ENCODE measurements at regions not wholly inside any gene's neighbourhood (a gene's known extent, or its start where the extent isn't known, plus 50 kb on each side); places are given as distances from the start of the nearest gene placed in this dataset.
"Not testable (repeated sequence)": the region's sequence is repeated elsewhere in the genome, so short reads cannot be mapped to it uniquely, and the experiment has no call there.

DNA sequence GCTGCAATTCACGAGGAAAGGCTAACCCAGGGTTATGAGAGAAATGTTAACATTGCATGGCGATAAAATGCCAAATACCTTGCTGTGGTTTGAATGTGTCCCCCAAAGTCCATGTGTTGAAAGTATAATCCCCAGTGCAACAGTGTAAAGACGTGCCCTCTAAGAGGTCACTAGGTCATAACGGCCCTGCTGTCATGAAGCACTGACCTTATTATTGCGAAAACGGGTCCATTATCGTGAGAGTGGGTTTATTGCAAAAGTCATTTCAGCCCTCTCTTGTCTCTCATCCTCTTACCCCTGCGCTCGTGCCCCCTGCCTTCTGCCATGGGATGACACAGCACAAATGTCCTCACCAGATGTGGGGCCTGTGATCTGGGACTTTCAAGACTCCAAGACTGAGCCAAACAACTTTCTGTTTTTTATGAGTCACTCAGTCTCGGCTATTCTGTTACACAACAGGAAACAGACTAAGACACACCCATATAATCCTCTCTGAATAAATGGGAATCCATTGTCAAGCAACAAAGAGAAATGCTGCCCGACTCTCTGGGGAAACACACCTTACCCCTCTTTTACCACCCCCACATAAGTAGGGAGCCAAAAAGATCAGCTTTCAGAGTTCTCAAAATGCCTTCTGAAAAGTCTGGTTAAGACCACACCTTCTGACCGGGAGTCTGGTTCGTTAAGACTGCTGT, 73.1 kb upstream of the UCN3 start:
- TF ChIP-seq, protein P1, sequence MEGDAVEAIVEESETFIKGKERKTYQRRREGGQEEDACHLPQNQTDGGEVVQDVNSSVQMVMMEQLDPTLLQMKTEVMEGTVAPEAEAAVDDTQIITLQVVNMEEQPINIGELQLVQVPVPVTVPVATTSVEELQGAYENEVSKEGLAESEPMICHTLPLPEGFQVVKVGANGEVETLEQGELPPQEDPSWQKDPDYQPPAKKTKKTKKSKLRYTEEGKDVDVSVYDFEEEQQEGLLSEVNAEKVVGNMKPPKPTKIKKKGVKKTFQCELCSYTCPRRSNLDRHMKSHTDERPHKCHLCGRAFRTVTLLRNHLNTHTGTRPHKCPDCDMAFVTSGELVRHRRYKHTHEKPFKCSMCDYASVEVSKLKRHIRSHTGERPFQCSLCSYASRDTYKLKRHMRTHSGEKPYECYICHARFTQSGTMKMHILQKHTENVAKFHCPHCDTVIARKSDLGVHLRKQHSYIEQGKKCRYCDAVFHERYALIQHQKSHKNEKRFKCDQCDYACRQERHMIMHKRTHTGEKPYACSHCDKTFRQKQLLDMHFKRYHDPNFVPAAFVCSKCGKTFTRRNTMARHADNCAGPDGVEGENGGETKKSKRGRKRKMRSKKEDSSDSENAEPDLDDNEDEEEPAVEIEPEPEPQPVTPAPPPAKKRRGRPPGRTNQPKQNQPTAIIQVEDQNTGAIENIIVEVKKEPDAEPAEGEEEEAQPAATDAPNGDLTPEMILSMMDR (IDR thresholded peaks at IDR 0.05): no peak
- intact Hi-C loops (cut with DNase I): no loop called here
- peak overlapping the region; percentile 15 for H3K4me3 ChIP-seq
- H3K4me1 ChIP-seq: peaks cover 17% of the 10 kb centered on the region
- DNase-seq: peak; percentile 75
- H3K27ac ChIP-seq: peak overlapping the region; percentile 72
- H3K27me3 ChIP-seq: no peaks in the 10 kb centered on the region
- peak; percentile 85 for ATAC-seq
- H3K9me3 ChIP-seq: no peaks in the 10 kb centered on the region
- no peaks in the 10 kb centered on the region for H3K36me3 ChIP-seq

DNA sequence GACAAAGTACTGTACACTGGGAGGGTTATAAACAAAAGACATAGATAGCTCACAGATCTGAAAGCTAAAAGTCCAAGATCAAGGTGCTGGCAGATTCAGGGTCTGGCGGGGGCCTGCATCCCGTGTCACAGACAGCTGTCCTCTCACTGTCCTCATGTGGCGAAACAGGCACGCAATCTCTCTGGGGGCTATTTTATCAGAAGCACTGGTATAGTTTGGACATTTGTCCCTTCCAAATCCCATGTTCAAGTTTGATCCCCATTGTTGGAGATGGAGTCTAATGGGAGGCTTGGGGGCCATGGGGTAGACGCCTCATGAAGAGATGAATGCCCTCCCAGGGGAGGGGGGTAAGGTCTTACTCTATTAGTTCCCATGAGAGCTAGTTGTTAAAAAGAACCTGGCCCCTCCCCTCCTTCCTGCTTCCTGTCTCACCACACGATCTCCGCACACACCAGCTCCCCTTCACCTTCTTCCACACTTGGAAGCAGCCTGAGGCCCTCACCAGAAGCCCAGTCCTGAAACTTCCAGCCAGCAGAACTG, 72.5 kb upstream of the UCN3 start:
- H3K4me1 ChIP-seq: peaks cover 17% of the 10 kb centered on the region
- TF ChIP-seq, protein P1 (IDR thresholded peaks at IDR 0.05): no peak
- peak overlapping the region; percentile 72 for H3K27ac ChIP-seq
- no peaks in the 10 kb centered on the region for H3K36me3 ChIP-seq
- intact Hi-C loops (cut with DNase I): no loop called here
- H3K4me3 ChIP-seq: peak overlapping the region; percentile 15
- DNase-seq (no peak), ATAC-seq (peak; percentile 2)
- H3K9me3 ChIP-seq: no peaks in the 10 kb centered on the region
- no peaks in the 10 kb centered on the region for H3K27me3 ChIP-seq

DNA sequence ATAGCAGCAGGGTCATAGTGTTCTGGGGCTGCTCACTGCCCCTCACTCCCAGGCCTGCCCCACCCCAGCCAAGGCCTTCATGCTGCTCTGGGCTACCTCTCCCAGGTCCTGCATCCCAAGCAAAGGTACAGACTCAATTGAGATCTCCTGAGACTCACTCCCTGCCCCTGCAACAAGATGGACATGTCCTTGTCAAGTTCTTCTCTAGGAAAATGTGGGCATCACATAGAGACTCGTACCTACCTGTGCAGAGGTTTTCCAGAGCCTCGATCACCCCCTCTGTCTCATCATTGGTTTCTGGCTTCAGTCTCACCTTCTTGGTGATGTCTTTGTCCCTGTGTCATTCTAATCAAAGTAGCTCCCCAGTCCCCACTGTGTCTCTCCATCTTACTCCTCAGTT, 71.8 kb upstream of the UCN3 start:
- H3K27me3 ChIP-seq; intact Hi-C loops (cut with DNase I); H3K27ac ChIP-seq; ATAC-seq; DNase-seq; H3K36me3 ChIP-seq; H3K9me3 ChIP-seq; H3K4me3 ChIP-seq: not testable (repeated sequence)
- H3K4me1 ChIP-seq: peaks cover 17% of the 10 kb centered on the region

DNA sequence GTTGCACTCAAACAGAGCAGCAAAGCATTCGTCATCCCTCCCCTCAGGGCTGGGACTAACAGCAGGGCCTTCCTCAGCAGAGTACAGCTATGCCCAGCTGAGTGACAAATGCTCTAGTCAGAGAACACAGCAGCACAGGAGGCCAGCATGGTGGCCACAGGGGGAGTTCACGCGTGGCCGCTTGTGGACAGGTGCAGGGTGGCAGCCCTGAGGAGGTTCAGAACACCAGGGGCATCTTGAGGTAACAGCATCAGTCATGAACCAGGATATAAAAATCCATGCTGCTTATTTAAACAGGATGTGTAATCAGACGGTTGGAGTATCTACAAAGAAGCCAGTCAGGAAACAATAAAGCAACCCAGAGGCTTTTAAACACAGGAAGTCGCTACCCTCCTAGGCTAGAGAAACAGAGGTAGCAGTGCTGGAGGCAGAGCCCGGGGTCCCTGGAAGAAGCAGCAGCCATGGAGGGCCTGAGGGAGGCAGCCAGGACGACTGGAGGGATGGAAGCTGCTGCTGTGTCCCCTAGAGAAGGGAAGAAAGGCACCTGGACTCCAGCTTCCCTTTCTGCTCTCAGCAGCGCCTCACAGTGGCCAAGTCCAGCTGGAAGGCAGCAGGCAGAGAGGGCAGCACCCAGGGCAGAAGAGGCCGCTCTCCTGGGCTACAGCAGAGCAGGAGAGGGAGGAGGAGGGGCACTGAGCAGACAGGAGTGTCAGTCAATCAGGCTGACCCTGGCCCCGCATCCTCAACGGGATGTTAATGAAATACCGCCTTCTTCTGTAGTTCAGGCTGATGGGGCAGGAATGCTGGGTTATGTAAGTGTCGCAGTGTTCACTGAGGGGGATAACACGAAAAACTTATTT, 70.8 kb upstream of the UCN3 start:
- Histone ChIP-seq H3K4me1 (peaks cover 17% of the 10 kb centered on the region), H3K9me3 (no peaks in the 10 kb centered on the region), H3K36me3 (no peaks in the 10 kb centered on the region), H3K4me3 (no peak overlapping the region), H3K27me3 (no peaks in the 10 kb centered on the region), H3K27ac (peak overlapping the region; percentile 36)
- TF ChIP-seq, protein P1 (IDR thresholded peaks at IDR 0.05): peak; percentile 51
- DNase-seq (peak; percentile 90), ATAC-seq (peak; percentile 76)
- intact Hi-C loops (cut with DNase I): no loop called here

DNA sequence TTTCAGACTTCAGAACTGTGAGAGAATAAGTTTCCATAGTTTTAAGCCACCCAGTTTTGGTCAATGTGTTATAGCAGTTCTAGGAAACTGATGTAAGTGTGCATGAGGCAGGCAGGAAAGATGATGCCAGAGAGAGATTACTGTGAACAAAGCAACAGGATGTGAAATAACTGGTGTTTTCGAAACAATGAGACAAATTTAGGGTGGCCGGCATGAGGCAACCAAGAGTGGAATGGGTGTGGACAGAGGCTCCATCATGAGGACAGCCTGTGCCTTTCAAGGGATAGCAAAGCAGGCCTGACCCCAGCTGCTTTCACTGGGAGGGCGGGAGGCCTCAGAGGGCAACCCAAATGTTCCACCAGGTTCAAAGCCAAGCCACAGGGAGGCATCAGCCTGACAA, 67.3 kb upstream of the UCN3 start:
- no peak overlapping the region for H3K4me3 ChIP-seq
- no peak overlapping the region for H3K27ac ChIP-seq
- H3K36me3 ChIP-seq: no peaks in the 10 kb centered on the region
- DNase-seq: peak; percentile 76
- no peaks in the 10 kb centered on the region for H3K27me3 ChIP-seq
- H3K4me1 ChIP-seq: peaks cover 6% of the 10 kb centered on the region
- TF ChIP-seq, protein P1 (IDR thresholded peaks at IDR 0.05): no peak
- H3K9me3 ChIP-seq: no peaks in the 10 kb centered on the region
- ATAC-seq: peak; percentile 89
- intact Hi-C loops (cut with DNase I): no loop called here

DNA sequence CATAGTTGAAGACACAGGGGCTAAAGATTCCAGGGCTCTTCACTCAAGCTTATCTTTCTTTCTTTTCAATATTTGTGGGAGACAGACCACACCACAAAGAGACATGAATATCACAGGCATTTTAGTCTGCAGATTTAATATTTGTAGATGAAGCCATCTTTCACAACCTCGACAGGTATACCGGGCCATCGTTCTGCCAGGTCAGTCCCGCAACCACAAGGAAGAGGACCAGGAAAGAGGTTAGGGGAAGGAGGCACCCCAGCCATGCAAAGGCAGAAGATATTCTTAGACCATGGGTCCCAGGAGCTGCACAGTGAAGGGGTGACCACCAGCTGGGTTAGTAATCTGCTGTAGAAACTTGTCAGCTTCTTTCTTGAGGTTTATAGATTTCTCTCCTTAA, 66.8 kb upstream of the UCN3 start:
- no peak overlapping the region for H3K27ac ChIP-seq
- DNase-seq (no peak), ATAC-seq (no peak)
- intact Hi-C loops (cut with DNase I): no loop called here
- no peaks in the 10 kb centered on the region for H3K9me3 ChIP-seq
- peaks cover 6% of the 10 kb centered on the region for H3K4me1 ChIP-seq
- H3K27me3 ChIP-seq: no peaks in the 10 kb centered on the region
- TF ChIP-seq, protein P1 (IDR thresholded peaks at IDR 0.05): no peak
- no peaks in the 10 kb centered on the region for H3K36me3 ChIP-seq
- H3K4me3 ChIP-seq: no peak overlapping the region
